Mucosa of descending colon (tissue), 3 donors: ENCODE measurements at regions not wholly inside any gene's neighbourhood (a gene's known extent, or its start where the extent isn't known, plus 50 kb on each side); places are given as distances from the start of the nearest gene placed in this dataset.

ENCODE experiments used
- ATAC-seq: fragments of 200-7000 bp; cut with Tn5 transposase; one replicate; pipeline ENCODE4 v1.9.1; 2020; ENCODE audit warnings: mild to moderate bottlenecking, moderate library complexity
- DNase-seq, 3 donors: peaks; one replicate each; pipeline ENCODE4 v3.0.0-alpha.2; 2020
- H3K36me3 ChIP-seq: fragments of 200-600 bp; one replicate; pipeline ENCODE4 v1.8.0; 2021; ENCODE audit warnings: low read depth, mild to moderate bottlenecking
- H3K4me1 ChIP-seq: fragments of 200-600 bp; one replicate; pipeline ENCODE4 v1.8.0; 2021; ENCODE audit warnings: low read depth, mild to moderate bottlenecking
- H3K4me3 ChIP-seq: fragments of 200-600 bp; one replicate; pipeline ENCODE4 v1.8.0; 2021; ENCODE audit warnings: mild to moderate bottlenecking
- H3K9me3 ChIP-seq: fragments of 200-600 bp; one replicate; pipeline ENCODE4 v1.8.0; 2021; ENCODE audit warnings: mild to moderate bottlenecking
- intact Hi-C, 2 donors: fragments of 100-400 bp; cut with DNase I in 1 of 2; cut with micrococcal nuclease in 1 of 2; formaldehyde crosslinking; loops; one replicate each; pipeline versions ENCODE4 v1.11.0 to v1.11.1; 2022; cut with DNase I, micrococcal nuclease
- TF ChIP-seq, protein P1 (sequence below): fragments of 200-600 bp; IDR thresholded peaks from one replicate; pipeline ENCODE4 v1.8.0; 2022; ENCODE audit warnings: antibody characterized with exemption, mild to moderate bottlenecking
- donor health status: DM: no; HTN: no; CAD: no; lungs with moderate emphysema.
- donor health status: DM: no; HTN: no; CAD: no.
- donor health status: DM: no; HTN: yes; CAD: no.

DNA sequence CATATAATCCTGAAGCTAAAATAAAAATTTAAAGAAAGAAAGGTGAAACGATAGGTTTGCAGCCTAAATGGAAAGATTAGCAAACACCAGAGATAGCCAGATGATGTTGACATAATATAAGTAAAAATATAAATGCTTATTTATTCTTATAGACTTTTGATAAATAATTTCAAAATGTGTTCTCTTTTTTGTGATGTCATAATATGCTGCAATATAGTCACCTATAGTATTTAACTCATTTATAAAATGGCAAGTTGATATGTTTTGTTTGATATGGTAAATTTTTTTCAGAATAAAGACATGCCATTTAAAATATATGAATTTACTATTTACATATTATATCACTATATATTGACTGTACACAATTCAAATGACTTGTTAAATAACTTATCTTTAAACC lies 813.4 kb downstream of the LRFN5 start:
- TF ChIP-seq, protein P1, sequence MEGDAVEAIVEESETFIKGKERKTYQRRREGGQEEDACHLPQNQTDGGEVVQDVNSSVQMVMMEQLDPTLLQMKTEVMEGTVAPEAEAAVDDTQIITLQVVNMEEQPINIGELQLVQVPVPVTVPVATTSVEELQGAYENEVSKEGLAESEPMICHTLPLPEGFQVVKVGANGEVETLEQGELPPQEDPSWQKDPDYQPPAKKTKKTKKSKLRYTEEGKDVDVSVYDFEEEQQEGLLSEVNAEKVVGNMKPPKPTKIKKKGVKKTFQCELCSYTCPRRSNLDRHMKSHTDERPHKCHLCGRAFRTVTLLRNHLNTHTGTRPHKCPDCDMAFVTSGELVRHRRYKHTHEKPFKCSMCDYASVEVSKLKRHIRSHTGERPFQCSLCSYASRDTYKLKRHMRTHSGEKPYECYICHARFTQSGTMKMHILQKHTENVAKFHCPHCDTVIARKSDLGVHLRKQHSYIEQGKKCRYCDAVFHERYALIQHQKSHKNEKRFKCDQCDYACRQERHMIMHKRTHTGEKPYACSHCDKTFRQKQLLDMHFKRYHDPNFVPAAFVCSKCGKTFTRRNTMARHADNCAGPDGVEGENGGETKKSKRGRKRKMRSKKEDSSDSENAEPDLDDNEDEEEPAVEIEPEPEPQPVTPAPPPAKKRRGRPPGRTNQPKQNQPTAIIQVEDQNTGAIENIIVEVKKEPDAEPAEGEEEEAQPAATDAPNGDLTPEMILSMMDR: no peak
- intact Hi-C loops: no loop called here
- ATAC-seq (no peak), DNase-seq (no peak)
- Histone ChIP-seq H3K4me1 (no peaks in the 10 kb centered on the region), H3K4me3 (no peak overlapping the region), H3K36me3 (no peaks in the 10 kb centered on the region), H3K9me3 (no peaks in the 10 kb centered on the region)

DNA sequence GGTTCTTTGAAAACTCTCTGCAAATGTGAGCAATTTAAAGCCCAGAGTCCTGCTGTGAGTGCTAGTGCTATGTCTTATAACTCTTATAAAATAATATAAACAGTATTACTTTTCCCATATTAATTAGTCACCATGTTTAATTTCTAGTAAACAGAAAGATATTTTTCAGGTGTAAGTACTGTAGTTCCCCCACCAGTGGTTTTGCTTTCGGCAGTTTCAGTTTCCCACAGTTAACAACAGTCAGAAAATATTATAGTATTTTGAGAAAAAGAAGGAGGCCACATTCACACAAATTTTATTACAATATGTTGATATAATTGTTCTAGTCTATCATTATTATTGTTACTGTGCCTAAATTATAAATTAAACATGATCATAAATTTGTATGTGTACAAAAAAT lies 800.5 kb downstream of the LRFN5 start:
- TF ChIP-seq, protein P1: no peak
- H3K9me3 ChIP-seq: peaks cover 24% of the 10 kb centered on the region
- intact Hi-C loops: no loop called here
- no peaks in the 10 kb centered on the region for H3K36me3 ChIP-seq
- ATAC-seq (no peak), DNase-seq (no peak)
- H3K4me1 ChIP-seq: no peaks in the 10 kb centered on the region
- no peak overlapping the region for H3K4me3 ChIP-seq

DNA sequence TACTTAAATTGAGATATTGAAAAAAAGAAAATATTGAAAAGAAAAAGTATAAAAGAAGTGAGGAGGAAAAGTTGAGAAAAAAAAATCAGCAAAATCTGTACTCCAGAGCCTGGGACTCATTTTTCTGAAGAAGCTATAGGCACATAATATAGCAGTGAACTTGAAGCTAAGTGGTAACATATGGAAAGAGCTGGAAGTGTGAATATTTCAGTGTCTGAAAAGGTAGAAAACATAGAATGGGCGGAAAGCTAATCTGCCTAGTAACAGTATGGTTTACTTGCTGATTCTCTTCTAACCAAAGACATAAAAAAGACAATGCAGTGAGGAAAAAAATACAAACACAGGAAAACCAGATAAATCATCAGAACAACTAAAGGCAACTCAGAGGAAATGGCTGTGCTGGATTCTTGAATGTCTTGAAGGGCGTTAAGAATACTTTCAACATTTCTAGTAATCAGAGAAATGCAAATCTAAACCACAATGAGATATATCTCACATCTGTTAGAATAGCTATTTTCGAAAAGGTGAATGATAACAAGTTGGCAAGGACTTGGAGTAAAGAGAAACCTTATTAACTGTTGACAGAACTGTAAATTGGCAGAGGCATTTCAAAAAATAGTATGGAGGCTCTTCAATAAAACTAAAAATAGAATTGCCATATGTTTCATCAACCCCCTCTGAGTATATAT lies 784.6 kb downstream of the LRFN5 start:
- Histone ChIP-seq H3K36me3 (no peaks in the 10 kb centered on the region), H3K4me3 (no peak overlapping the region), H3K4me1 (no peaks in the 10 kb centered on the region), H3K9me3 (peaks cover 9% of the 10 kb centered on the region)
- intact Hi-C loops: no loop called here
- TF ChIP-seq, protein P1: no peak
- ATAC-seq (no peak), DNase-seq (no peak)

DNA sequence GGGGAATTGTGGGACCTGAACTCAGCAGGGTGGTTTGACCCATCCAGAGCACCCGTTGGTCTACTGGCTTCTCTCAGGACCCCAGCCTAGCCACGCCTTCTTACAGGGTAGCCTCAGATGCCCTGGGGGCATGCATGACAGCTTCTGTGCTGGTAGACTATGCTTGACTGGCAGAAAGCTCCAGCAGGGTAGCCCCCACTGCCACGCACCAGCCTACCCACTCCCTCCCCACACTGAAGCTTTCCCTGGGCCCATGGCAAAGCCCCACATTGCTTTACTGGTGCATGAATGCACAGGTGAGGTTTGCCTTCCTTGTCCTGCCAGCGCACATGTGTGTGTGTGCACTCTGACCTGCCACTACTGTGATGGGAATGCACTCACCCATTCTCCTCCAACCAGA lies 772.2 kb downstream of the LRFN5 start:
- ATAC-seq: no peak
- H3K4me1 ChIP-seq: no peaks in the 10 kb centered on the region
- H3K9me3 ChIP-seq: peaks cover 10% of the 10 kb centered on the region
- DNase-seq: no peak
- H3K36me3 ChIP-seq: no peaks in the 10 kb centered on the region
- intact Hi-C loops: no loop called here
- H3K4me3 ChIP-seq: no peak overlapping the region
- TF ChIP-seq, protein P1: no peak

DNA sequence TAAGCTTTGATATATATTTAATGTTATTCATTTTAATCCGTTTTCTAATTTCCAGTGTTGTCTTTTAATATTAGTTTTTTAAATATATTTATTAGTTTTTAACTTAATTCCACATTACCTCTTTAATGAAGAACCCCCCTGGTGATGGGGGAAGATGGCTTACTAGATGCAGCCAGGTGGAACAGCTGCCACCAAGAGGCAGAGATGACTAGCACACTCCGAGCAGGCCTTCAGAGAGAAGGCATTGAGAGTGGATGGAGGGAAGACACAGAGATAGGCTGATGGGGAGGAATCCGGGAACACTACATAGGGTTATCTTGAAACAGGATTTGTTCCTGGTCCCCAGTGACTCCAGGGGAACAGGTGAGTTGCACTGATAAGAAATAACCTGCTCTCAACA lies 771.6 kb downstream of the LRFN5 start:
- H3K4me3 ChIP-seq: no peak overlapping the region
- intact Hi-C loops: no loop called here
- TF ChIP-seq, protein P1: no peak
- ATAC-seq (no peak), DNase-seq (no peak)
- H3K36me3 ChIP-seq: no peaks in the 10 kb centered on the region
- peaks cover 10% of the 10 kb centered on the region for H3K9me3 ChIP-seq
- no peaks in the 10 kb centered on the region for H3K4me1 ChIP-seq

DNA sequence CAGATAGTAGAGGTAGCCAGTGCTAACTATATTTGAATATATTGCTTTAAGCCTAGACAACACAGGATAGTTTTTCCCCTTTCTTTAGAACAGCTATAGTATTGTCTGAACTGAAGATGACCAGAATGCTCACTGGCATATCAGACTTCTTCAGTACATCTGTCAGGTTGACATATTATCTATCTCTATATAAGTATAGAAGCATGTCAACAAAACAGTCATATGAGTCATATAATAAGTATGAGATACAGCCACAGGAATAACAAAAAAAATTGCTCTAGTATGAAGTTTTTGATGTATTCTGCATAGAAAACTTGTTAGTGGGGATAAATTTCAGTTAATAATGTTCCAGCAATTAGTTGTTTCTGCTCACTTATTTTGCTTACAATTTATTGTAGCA lies 767.7 kb downstream of the LRFN5 start:
- Histone ChIP-seq H3K4me1 (no peaks in the 10 kb centered on the region), H3K9me3 (peaks cover 9% of the 10 kb centered on the region), H3K36me3 (no peaks in the 10 kb centered on the region), H3K4me3 (no peak overlapping the region)
- intact Hi-C loops: no loop called here
- ATAC-seq (no peak), DNase-seq (no peak)
- TF ChIP-seq, protein P1: no peak
